ENCODE measurements at regions not wholly inside any gene's neighbourhood (a gene's known extent, or its start where the extent isn't known, plus 50 kb on each side); places are given as distances from the start of the nearest gene placed in this dataset.

DNA sequence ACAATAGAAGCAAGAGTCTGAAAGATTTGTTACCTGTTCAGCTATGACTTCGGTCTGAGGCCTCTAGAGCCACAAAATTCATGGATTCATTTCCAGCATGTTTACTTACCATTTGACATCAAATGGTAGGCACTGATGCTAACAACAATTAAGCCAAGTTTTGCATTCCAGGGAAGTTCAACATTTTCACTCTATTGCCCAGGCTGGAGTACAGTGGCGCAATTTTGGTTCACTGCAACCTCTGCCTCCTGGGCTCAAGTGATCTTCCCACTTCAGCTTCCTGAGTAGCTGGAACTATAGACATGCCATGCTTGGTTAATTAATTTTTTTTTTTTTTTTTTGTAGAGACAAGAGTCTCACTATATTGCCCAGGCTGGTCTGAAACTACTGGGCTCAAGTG lies 114.1 kb upstream of the SGK1 start:
- TF ChIP-seq CTCF (IDR thresholded peaks at IDR 0.05) (no peak), POLR2A (IDR thresholded peaks at IDR 0.05) (no peak)

Measured in uterus (tissue), 2 donors.